ENCODE measurements at regions not wholly inside any gene's neighbourhood (a gene's known extent, or its start where the extent isn't known, plus 50 kb on each side); places are given as distances from the start of the nearest gene placed in this dataset.

DNA sequence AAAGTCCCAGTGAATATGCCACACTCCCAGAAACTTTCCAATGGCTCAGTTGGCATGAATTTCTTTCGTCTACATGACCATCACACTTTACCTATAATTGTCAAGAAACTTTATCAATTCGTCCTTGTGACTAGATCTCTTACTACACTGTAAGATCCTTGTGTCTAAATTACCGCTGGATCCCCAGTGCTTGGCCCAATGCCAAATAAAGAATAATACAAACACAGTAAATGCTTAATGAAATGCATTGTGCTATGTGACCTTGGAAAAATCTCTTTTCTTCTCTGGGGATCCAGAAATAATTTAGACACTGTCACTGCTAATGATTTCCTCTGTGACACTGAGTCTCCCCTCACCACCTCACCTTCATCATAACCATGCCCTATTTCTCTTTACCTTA, 137.9 kb downstream of the VSIG4 start:
- TF ChIP-seq, protein P1, sequence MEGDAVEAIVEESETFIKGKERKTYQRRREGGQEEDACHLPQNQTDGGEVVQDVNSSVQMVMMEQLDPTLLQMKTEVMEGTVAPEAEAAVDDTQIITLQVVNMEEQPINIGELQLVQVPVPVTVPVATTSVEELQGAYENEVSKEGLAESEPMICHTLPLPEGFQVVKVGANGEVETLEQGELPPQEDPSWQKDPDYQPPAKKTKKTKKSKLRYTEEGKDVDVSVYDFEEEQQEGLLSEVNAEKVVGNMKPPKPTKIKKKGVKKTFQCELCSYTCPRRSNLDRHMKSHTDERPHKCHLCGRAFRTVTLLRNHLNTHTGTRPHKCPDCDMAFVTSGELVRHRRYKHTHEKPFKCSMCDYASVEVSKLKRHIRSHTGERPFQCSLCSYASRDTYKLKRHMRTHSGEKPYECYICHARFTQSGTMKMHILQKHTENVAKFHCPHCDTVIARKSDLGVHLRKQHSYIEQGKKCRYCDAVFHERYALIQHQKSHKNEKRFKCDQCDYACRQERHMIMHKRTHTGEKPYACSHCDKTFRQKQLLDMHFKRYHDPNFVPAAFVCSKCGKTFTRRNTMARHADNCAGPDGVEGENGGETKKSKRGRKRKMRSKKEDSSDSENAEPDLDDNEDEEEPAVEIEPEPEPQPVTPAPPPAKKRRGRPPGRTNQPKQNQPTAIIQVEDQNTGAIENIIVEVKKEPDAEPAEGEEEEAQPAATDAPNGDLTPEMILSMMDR (IDR thresholded peaks at IDR 0.05), result no peak

DNA sequence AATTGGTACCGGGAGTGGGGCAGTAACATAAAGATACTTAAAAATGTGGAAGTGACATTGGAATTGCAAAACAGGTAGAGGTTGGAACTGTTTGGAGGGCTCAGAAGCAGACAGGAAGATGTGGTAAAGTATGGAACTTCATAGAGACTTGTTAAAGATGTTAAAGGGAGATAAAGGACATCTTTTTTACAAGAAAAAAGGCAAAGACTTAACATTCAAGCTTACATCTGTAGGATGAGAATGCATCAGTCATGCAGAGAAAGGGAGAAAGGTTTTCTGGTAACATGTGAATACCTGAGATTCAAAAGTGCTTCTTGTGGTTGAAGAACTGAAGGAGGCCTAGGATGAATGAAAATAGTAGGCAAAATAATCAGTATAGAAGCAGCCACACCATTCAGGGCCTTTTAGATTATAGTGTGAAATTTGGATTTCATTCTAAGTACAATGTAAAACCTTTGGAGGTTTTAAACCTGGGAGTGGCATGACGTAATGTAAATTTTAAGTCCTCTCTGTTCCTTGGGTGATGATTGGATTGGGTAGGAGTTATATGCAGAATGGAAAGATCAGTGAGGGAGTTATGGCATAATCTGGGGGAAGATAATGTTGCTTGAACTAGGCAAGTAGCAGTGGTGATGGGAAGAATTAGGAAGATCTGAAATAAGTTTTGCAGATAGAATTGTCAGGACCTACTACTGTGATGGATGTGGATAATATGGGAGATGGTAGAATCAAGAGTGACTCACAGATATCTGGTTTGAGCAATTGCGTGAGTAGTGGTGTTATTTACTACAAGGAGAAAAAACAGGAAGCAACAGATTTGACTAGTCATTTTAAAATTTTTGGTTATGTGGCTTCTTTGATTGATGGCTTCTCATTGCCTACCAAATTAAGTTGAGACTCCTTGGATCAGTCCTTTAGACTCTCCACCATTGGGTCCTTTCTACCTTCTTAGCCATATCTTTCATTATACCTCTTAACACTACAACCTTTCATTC, 138.7 kb downstream of the VSIG4 start:
- TF ChIP-seq, protein P1 (IDR thresholded peaks at IDR 0.05), result no peak

DNA sequence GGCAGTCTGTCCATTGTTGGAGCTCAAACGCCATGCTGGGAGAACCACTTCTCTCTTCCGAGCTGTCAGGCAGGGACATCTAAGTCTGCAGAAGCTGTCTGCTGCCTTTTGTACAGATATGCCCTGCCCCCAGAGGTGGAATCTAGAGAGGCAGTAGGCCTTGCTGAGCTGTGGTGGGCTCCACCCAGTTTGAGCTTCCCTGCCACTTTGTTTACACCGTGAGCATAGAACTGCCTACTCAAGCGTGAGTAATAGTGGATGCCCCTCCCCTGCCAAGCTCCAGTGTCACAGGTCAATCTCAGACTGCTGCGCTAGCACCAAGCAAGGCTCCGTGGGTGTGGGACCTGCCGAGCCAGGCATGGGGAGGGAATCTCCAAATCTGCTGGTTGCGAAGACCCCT, 145.7 kb downstream of the VSIG4 start:
- TF ChIP-seq, protein P1 (IDR thresholded peaks at IDR 0.05), result no peak

DNA sequence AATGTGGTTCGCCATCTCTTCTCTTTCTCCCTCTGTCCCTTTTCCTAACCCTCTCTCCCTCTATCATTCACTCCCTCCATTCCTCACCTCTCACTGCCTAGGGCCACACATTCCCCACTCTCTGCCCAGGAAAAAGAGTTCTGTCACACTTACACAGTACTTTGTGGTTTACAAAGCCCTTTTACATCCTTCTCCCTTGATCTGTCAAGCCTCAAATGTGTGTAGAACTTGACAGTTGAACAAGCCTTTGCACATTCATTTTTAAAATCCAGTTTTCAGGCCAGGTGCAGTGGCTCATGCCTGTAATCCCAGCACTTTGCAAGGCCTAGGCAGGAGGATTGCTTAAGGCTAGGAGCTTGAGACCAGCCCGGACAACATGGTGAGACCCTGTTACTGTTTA, 156.3 kb downstream of the VSIG4 start:
- TF ChIP-seq, protein P1 (IDR thresholded peaks at IDR 0.05), result no peak

DNA sequence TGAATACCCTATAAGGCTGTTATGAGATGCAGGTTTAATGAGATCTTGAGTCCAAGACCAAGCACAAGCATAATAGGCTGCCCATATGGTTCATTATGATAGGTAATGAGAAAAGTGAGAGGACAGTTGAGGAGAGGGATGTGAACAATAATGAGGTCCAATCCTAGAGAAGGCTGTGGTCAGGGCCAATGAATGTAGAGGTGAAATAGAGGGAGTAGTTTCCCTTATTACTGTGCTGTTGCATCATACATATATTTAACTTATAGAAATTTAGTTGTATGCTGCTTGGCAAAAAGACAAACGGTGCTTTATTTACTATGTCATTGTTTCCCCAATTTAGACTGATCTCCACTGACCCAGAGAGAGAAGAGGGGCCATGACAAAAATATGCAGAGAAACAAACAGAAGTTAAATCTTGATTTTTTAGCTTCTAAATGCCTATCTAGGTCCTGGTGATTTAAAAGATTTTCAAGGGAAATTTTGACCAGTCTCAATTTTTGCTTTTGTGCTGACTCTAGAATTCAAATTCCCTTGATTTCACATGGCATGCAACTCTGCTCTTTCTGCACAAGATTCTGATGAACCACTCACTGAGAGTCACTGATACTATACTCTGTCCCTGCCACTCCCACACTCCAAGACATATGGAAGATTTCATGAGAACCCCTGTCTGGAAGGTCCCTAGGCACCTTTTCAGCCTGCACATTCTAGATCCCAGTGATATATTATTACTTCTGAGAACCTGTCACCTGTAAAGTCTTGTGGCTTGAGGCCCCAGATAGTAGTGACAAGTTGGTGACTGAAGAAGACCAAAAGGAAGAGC, 159.7 kb downstream of the VSIG4 start:
- TF ChIP-seq, protein P1 (IDR thresholded peaks at IDR 0.05), result no peak

DNA sequence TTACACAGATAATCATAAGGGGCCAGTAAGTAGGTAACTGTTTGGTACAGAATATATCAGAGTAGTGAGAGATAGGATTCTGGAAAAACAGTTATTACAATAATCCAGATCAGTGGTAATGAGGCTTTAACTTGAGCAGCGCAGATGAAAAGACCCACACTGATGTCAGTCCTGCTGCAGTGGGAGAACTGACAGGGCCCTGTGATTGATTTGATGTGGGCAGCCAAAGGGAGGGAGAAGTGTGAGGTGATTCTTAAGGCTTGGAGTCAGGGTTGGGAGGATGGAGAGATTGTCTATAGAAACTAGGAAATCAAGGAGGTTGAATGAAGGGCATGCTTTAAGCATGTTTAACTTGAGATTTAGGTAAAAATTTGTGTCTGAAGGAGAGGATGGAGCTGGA, 161.4 kb downstream of the VSIG4 start:
- TF ChIP-seq, protein P1 (IDR thresholded peaks at IDR 0.05), result no peak

DNA sequence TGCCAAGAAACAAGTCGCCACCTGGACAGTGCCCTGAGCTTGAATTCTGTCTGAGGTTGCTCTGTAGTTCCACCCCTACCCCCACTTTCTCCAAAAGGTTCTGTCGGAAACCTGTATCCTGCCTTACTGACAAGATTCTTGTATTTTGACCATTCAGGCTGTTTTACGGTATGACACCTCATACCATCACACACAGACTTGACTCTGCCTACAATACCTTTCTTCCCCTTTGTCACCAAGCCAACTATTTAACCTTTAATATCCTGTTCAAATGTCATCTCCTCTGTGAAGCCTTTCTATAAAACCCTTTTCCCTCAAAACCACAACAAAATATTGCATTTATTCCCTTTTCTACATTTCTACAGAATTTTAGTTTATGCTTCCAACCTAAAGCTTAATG, 161.9 kb downstream of the VSIG4 start:
- TF ChIP-seq, protein P1 (IDR thresholded peaks at IDR 0.05), result no peak

Data from LNCAP (cell line).